AG04450 (cell line): ENCODE measurements at regions not wholly inside any gene's neighbourhood (a gene's known extent, or its start where the extent isn't known, plus 50 kb on each side); places are given as distances from the start of the nearest gene placed in this dataset.

Experiments
- CTCF ChIA-PET: fragments of 300-600, 350-600 bp; formaldehyde crosslinking; extraction: SDS; loops from one replicate; lab custom pipeline; 2022; ENCODE audit warnings: antibody characterized with exemption, inconsistent platforms; lab: Charles Lee
- POLR2A ChIA-PET: fragments of 350-600 bp; formaldehyde crosslinking; extraction: SDS; loops from one replicate; lab custom pipeline; 2021; ENCODE audit warnings: antibody characterized with exemption, inconsistent platforms; lab: Yijun Ruan, JAX
- DNase-seq: peaks from one replicate; pipeline ENCODE4 v3.0.0-alpha.2; 2011; ENCODE audit warnings: low read depth, low spot score
- H3K27ac ChIP-seq: one replicate; pipeline ENCODE4 v1.5.1; 2012; ENCODE audit warnings: low read depth, low read length, control low read depth
- H3K27me3 ChIP-seq: one replicate; pipeline ENCODE4 v1.6.0; 2012; ENCODE audit warnings: low read length; ENCODE audit not compliant: control insufficient read depth, insufficient read depth
- H3K4me3 ChIP-seq: 2 replicates; pipeline ENCODE4 v1.5.1; 2011; ENCODE audit warnings: mild to moderate bottlenecking, low read depth, low read length, control low read depth
- H3K9me3 ChIP-seq: 2 replicates; pipeline ENCODE4 v1.5.1; 2012; ENCODE audit warnings: low read length; ENCODE audit not compliant: control insufficient read depth, insufficient read depth
- TF ChIP-seq, protein P1 (sequence below): IDR thresholded peaks from 2 replicates; pipeline ENCODE4 v1.5.1; 2011; ENCODE audit warnings: low read depth, low read length, control low read depth, inconsistent platforms

DNA sequence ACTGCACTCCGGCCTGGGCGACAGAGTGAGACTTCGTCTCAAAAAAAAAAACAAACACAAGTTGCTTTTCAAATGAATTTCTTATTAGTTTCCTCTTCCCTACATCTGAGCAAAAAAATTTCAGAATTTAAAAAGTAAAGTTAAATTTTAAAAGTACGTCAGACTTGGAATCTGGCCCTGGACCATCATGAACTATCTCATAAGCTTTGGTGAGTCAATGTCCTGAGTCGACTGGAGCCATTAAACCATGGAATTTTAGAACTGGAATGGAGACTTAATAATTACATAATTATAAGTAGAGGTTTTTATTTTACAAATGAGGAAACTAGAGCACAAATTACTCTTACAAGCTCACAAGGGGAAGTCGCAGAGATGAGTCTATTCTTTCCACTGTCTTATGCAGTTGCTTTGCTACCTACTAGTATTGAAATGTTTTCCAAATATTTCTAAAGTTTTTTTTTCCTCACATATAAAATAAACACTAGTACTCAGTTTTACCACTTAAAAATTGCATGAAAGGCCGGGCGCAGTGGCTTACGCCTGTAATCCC, 98.0 kb upstream of the ZNF608 start:
- Histone ChIP-seq H3K27me3 (no peaks in the 10 kb centered on the region), H3K4me3 (no peak overlapping the region), H3K27ac (no peak overlapping the region), H3K9me3 (no peaks in the 10 kb centered on the region; the same call in 1 of the 2 replicates)
- ChIA-PET CTCF (no interaction called here), POLR2A (no interaction called here)
- TF ChIP-seq, protein P1, sequence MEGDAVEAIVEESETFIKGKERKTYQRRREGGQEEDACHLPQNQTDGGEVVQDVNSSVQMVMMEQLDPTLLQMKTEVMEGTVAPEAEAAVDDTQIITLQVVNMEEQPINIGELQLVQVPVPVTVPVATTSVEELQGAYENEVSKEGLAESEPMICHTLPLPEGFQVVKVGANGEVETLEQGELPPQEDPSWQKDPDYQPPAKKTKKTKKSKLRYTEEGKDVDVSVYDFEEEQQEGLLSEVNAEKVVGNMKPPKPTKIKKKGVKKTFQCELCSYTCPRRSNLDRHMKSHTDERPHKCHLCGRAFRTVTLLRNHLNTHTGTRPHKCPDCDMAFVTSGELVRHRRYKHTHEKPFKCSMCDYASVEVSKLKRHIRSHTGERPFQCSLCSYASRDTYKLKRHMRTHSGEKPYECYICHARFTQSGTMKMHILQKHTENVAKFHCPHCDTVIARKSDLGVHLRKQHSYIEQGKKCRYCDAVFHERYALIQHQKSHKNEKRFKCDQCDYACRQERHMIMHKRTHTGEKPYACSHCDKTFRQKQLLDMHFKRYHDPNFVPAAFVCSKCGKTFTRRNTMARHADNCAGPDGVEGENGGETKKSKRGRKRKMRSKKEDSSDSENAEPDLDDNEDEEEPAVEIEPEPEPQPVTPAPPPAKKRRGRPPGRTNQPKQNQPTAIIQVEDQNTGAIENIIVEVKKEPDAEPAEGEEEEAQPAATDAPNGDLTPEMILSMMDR, result no peak
- DNase-seq, result no peak

DNA sequence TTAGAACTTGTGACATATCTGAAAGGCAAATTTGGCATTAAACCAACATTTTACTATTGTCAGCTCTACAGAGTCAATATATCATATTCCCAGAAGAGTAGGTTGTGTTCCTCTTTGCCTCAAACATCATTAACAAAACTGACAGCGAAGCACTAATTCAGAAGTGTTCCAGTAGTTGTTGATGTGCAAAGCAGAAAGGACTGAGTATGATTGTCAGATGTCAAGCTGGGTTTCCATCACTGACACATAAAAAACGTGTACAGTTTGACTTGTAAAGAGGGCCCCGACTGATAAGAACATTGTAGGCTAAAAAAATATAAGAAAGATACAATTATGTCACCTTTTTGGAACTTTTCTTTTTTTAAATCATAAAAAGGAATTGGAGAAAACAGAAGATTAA, 101.5 kb upstream of the ZNF608 start:
- ChIA-PET POLR2A (no interaction called here), CTCF (no interaction called here)
- DNase-seq, result no peak
- Histone ChIP-seq H3K27ac (no peak overlapping the region), H3K27me3 (no peaks in the 10 kb centered on the region), H3K4me3 (no peak overlapping the region), H3K9me3 (no peaks in the 10 kb centered on the region; the same call in 1 of the 2 replicates)
- TF ChIP-seq, protein P1, result no peak

- Histone ChIP-seq H3K9me3 (no peaks in the 10 kb centered on the region; the same call in 1 of the 2 replicates), H3K27me3 (no peaks in the 10 kb centered on the region), H3K27ac (no peak overlapping the region), H3K4me3 (no peak overlapping the region)
- ChIA-PET POLR2A (no interaction called here), CTCF (no interaction called here)
- TF ChIP-seq, protein P1, result no peak
- DNase-seq, result no peak
Measured at GRCh38 chr5:124849774-124850173, 103.3 kb upstream of the ZNF608 start.

- Histone ChIP-seq H3K9me3 (no peaks in the 10 kb centered on the region), H3K27ac (no peak overlapping the region), H3K4me3 (no peak overlapping the region), H3K27me3 (no peaks in the 10 kb centered on the region)
- no peak for DNase-seq
- CTCF ChIA-PET, result no interaction called here
- TF ChIP-seq, protein P1, result no peak
- POLR2A ChIA-PET, result no interaction called here
Measured at GRCh38 chr5:124856726-124857125, 110.3 kb upstream of the ZNF608 start.

DNA sequence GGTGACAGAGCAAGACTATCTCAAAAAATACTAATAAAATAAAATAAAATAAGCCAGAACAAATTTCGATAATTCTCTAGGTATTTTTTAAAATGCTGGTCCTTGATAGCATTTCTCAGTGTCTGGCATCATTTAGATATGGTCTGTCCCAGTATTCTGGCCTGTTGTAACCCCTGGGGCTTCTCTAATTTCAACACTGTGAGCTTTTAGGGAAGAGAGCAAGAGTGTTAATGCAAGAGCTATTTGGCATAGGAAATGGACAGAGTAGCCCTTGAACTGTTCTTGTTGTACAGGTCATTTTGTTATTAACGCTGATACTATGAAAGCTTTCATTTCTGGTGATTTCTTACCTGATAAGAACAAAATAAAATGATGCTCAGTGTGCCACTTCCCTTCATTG, 112.2 kb upstream of the ZNF608 start:
- Histone ChIP-seq H3K27ac (no peak overlapping the region), H3K27me3 (no peaks in the 10 kb centered on the region), H3K9me3 (no peaks in the 10 kb centered on the region), H3K4me3 (no peak overlapping the region)
- ChIA-PET CTCF (no interaction called here), POLR2A (no interaction called here)
- DNase-seq, result no peak
- TF ChIP-seq, protein P1, result no peak
